ENCODE measurements at regions not wholly inside any gene's neighbourhood (a gene's known extent, or its start where the extent isn't known, plus 50 kb on each side); places are given as distances from the start of the nearest gene placed in this dataset.

- peaks cover 0 to 2% (median 0%) of the 10 kb centered on the region in 4 experiments; a peak in 2 of 7 replicates for H3K27me3 ChIP-seq (replicated peaks in 1 of 4; ENCODE audit: control insufficient read depth in 3 of 4, extremely low read depth in 1 of 4, insufficient read depth in 3 of 4, low read length in 3 of 4)
- 84% methylated on average over 10 of the region's 14 CpGs; no CpG with 5 or more reads in 1 of the 2 experiments for WGBS, 2 experiments (ENCODE audit: extremely low coverage in 1 of 2, insufficient coverage in 1 of 2, insufficient read length in 1 of 2, insufficient replicate concordance in 2 of 2, low coverage in 1 of 2, low lambda C conversion rate in 2 of 2, missing lambda C conversion rate in 1 of 2)
- H2BK120ac ChIP-seq (replicated peaks; ENCODE audit: low read depth, low read length), result no peak overlapping the region
- H3K4me1 ChIP-seq (replicated peaks in 1 of 4; ENCODE audit: control insufficient read depth in 3 of 4, insufficient read depth in 4 of 4, low read length in 3 of 4), result peaks cover 0 to 3% (median 0%) of the 10 kb centered on the region in 4 experiments; a peak in 1 of 7 replicates
- no peak overlapping the region for H4K8ac ChIP-seq (ENCODE audit: extremely low read depth, insufficient read depth, low read length)
- peaks cover 0 to 4% of the 10 kb centered on the region in 2 experiments for H4K20me1 ChIP-seq (replicated peaks in 1 of 2; ENCODE audit: control insufficient read depth in 1 of 2, insufficient read depth in 2 of 2, low read length in 2 of 2)
- H3K18ac ChIP-seq (ENCODE audit: extremely low read depth, low read length), result no peak overlapping the region; the same call in 1 of the 2 replicates
- no peak overlapping the region for H3K56ac ChIP-seq (replicated peaks; ENCODE audit: insufficient read length, low read depth, low read length)
- H2AFZ ChIP-seq (ENCODE audit: low read length), result no peak overlapping the region
- H3K14ac ChIP-seq (ENCODE audit: insufficient read length), result no peak overlapping the region
- H3K36me3 ChIP-seq (ENCODE audit: control insufficient read depth in 2 of 4, insufficient read depth in 4 of 4, low read length in 3 of 4), result no peaks in the 10 kb centered on the region; a peak in 1 of 8 replicates
- POLR2A ChIA-PET (ENCODE audit: partially characterized antibody), result interaction anchor here (0.9 to 1.0 kb wide), 2 partner anchors 9 to 15 kb away, joined by 3 read pairs; no protein-coding TSS in a partner anchor
- H3K4ac ChIP-seq (replicated peaks; ENCODE audit: insufficient read length, low read depth, low read length), result no peak overlapping the region
- no peak overlapping the region for H2BK20ac ChIP-seq (ENCODE audit: low read length)
- H3K4me2 ChIP-seq (ENCODE audit: insufficient read depth in 1 of 2, low read depth in 2 of 2, low read length in 2 of 2), result no peak overlapping the region
- no peak overlapping the region for H3K27ac ChIP-seq (ENCODE audit: low read depth, low read length)
- FAIRE-seq (no peak), DNase-seq (ENCODE audit: low read depth in 1 of 2, low spot score in 2 of 2) (no peak)
- no peak overlapping the region for H2BK5ac ChIP-seq (ENCODE audit: low read depth, low read length)
- no peaks in the 10 kb centered on the region for H3K79me2 ChIP-seq (ENCODE audit: control insufficient read depth in 1 of 2, insufficient read depth in 2 of 2, low read length in 2 of 2)
- H3K23me2 ChIP-seq (ENCODE audit: low read depth, low read length), result peaks cover 15% of the 10 kb centered on the region; the same call in 1 of the 2 replicates
- no peak overlapping the region for H3K4me3 ChIP-seq (ENCODE audit: extremely low read depth in 1 of 4, insufficient read depth in 2 of 4, low read depth in 3 of 4, low read length in 4 of 4)
- H2AK5ac ChIP-seq (ENCODE audit: low read depth, low read length), result no peak overlapping the region
- CTCF ChIA-PET (ENCODE audit: partially characterized antibody), result interaction anchor here (0.6 to 1.6 kb wide), 5 partner anchors 20 to 161 kb away, joined by 3 to 5 read pairs (median 4); no protein-coding TSS in a partner anchor
- H3K9ac ChIP-seq (replicated peaks in 1 of 4; ENCODE audit: extremely low read depth in 1 of 4, low read depth in 3 of 4, low read length in 3 of 4), result no peak overlapping the region
- H4K91ac ChIP-seq (replicated peaks; ENCODE audit: insufficient read length, low read length), result no peak overlapping the region
- no peaks in the 10 kb centered on the region for H3K9me3 ChIP-seq (ENCODE audit: insufficient read depth in 2 of 2, low read depth in 1 of 2, low read length in 1 of 2)
- H2BK12ac ChIP-seq (ENCODE audit: low read depth, low read length), result no peak overlapping the region
- H3K79me1 ChIP-seq (ENCODE audit: low read depth, low read length), result no peaks in the 10 kb centered on the region
- H3K23ac ChIP-seq (ENCODE audit: insufficient read length), result no peak overlapping the region
- TF ChIP-seq NANOG (IDR thresholded peaks at IDR 0.05; ENCODE audit: insufficient read depth, low read depth, low read length, poor library complexity, severe bottlenecking) (no peak), YY1 (IDR thresholded peaks at IDR 0.05; ENCODE audit: low read depth, low read length) (no peak), SRF (IDR thresholded peaks at IDR 0.05; ENCODE audit: low read depth, low read length) (no peak), EZH2 (IDR thresholded peaks at IDR 0.05; ENCODE audit: low read depth, low read length, severe bottlenecking) (no peak)
- no peak overlapping the region for H2BK15ac ChIP-seq (ENCODE audit: low read length)
- no peak overlapping the region for H4K5ac ChIP-seq (ENCODE audit: insufficient read length, low read depth, low read length)
These were observed 104.3 kb upstream of the TNRC6C start for GRCh38 chr17:77854083-77854758.
